K562 (cell line): ENCODE measurements at regions not wholly inside any gene's neighbourhood (a gene's known extent, or its start where the extent isn't known, plus 50 kb on each side); places are given as distances from the start of the nearest gene placed in this dataset.

Experiments
- ATAC-seq: fragments of 200-7000 bp; cut with Tn5 transposase; 3 replicates; pipeline ENCODE4 v1.9.1; 2020; ENCODE audit warnings: moderate library complexity
- BruUV-seq: library from RNA; stranded (reverse); fragments of 400-500 nt; replicated peaks from 2 replicates; lab custom pipeline; 2021; lab: Mats Ljungman, UMichigan
- CTCF ChIA-PET: fragments of 300-600 bp; formaldehyde crosslinking; extraction: SDS; loops from one replicate; lab custom pipeline; 2021; ENCODE audit warnings: low intra/inter-chr PET ratio; lab: Yijun Ruan, JAX
- POLR2A ChIA-PET: fragments of 300-600, 350-650 bp; sonication (Branson Sonifier 250); formaldehyde crosslinking; extraction: SDS; loops from one replicate; lab custom pipeline; 2021; ENCODE audit warnings: antibody characterized with exemption, inconsistent platforms; lab: Yijun Ruan, JAX
- DNase-seq, 4 experiments: peaks; one replicate each; pipeline versions ENCODE4 v3.0.0 to v3.0.0-alpha.2; 2011 to 2018; ENCODE audit warnings: low spot score in 3 of 4, mixed read lengths in 3 of 4; ENCODE audit errors: extremely low read depth in 1 of 4
- FAIRE-seq: peaks from 2 replicates; lab custom pipeline; 2011; peaks lifted over from hg19 to GRCh38; lab: Jason Lieb, UNC
- H2AFZ ChIP-seq: 2 replicates; pipeline ENCODE4 v1.6.0; 2011; ENCODE audit warnings: low read depth, low read length, control low read depth, inconsistent platforms
- H3K27ac ChIP-seq: fragments of 200-600 bp; 3 replicates; pipeline ENCODE4 v1.8.0; 2011; ENCODE audit warnings: low read depth, mild to moderate bottlenecking, control low read depth, inconsistent platforms, low read length, moderate library complexity, mixed read lengths; ENCODE audit errors: extremely low read depth
- H3K27me3 ChIP-seq, 2 experiments: fragments of 300-600 bp in 1 of 2; 2 replicates in 1 of 2; 3 replicates in 1 of 2; pipeline versions ENCODE4 v1.6.0 to v1.8.0; 2011; ENCODE audit warnings: inconsistent platforms in 2 of 2, low read length in 2 of 2, mild to moderate bottlenecking in 1 of 2, mixed read lengths in 1 of 2, moderate library complexity in 1 of 2; ENCODE audit not compliant: control insufficient read depth in 2 of 2, insufficient read depth in 2 of 2
- H3K36me3 ChIP-seq: fragments of 300-600 bp; 3 replicates; pipeline ENCODE4 v1.8.0; 2011; ENCODE audit warnings: mild to moderate bottlenecking, low read length, inconsistent platforms; ENCODE audit not compliant: control insufficient read depth, insufficient read depth
- H3K4me1 ChIP-seq, 2 experiments: fragments of 200-600 bp in 1 of 2; replicated peaks in 1 of 2; 2 replicates in 1 of 2; 3 replicates in 1 of 2; pipeline versions ENCODE4 v1.5.1 to v1.8.0; 2011; ENCODE audit warnings: inconsistent platforms in 2 of 2, low read length in 2 of 2, mild to moderate bottlenecking in 1 of 2, mixed read lengths in 1 of 2, moderate library complexity in 1 of 2; ENCODE audit not compliant: control insufficient read depth in 2 of 2, insufficient read depth in 2 of 2
- H3K4me2 ChIP-seq: 2 replicates; pipeline ENCODE4 v1.6.1; 2011; ENCODE audit warnings: low read length, control low read depth, inconsistent platforms, mixed read lengths; ENCODE audit not compliant: insufficient read depth
- H3K4me3 ChIP-seq: fragments of 200-600 bp; sonication (generic), shearing (Covaris generic); 2 replicates; pipeline ENCODE4 v1.5.1; 2016; ENCODE audit warnings: control low read depth, inconsistent platforms
- H3K79me2 ChIP-seq: fragments of 200-600 bp; 3 replicates; pipeline ENCODE4 v1.8.0; 2011; ENCODE audit warnings: low read length, inconsistent platforms; ENCODE audit not compliant: control insufficient read depth, insufficient read depth
- H3K9ac ChIP-seq, 2 experiments: 2 replicates each; pipeline versions ENCODE4 v1.6.0 to v1.6.1; 2011; ENCODE audit warnings: low read depth in 2 of 2, low read length in 2 of 2, control low read depth in 1 of 2, inconsistent platforms in 1 of 2, mild to moderate bottlenecking in 1 of 2, mixed read lengths in 1 of 2; ENCODE audit not compliant: insufficient read depth in 1 of 2
- H3K9me1 ChIP-seq: one replicate; pipeline ENCODE4 v1.6.0; 2011; ENCODE audit warnings: inconsistent platforms, mild to moderate bottlenecking, low read length, moderate library complexity; ENCODE audit not compliant: control insufficient read depth, insufficient read depth
- H3K9me3 ChIP-seq: replicated peaks from 2 replicates; pipeline ENCODE4 v1.5.1; 2011; ENCODE audit warnings: low read depth, low read length, inconsistent platforms; ENCODE audit not compliant: control insufficient read depth, insufficient read depth
- H4K20me1 ChIP-seq: replicated peaks from 2 replicates; pipeline ENCODE4 v1.6.1; 2011; ENCODE audit warnings: low read length, inconsistent platforms, mixed read lengths; ENCODE audit not compliant: control insufficient read depth, insufficient read depth
- ATF6 ChIP-seq: sonication (generic); formaldehyde crosslinking; IDR thresholded peaks from 2 replicates; pipeline ENCODE4 v1.4.0; 2020; ENCODE audit warnings: mild to moderate bottlenecking, missing genetic modification reagents
- ID3 ChIP-seq, 2 experiments: fragments of 250-450 bp in 1 of 2; fragments of 450-650 bp in 1 of 2; sonication (Bioruptor Pico) in 1 of 2; IDR thresholded peaks; 2 replicates each; pipeline versions ENCODE4 v1.6.1 to v1.8.0; 2016 to 2021; ENCODE audit warnings: mild to moderate bottlenecking in 2 of 2, moderate library complexity in 2 of 2, missing compliant biosample characterization in 1 of 2, missing genetic modification characterization in 1 of 2
- MBD2 ChIP-seq: sonication (generic); IDR thresholded peaks from 2 replicates; pipeline ENCODE4 v1.6.1; 2016; ENCODE audit warnings: low read depth, borderline replicate concordance
- RFX7 ChIP-seq: fragments of 250-450 bp; sonication (Bioruptor Pico); IDR thresholded peaks from 2 replicates; pipeline ENCODE4 v1.5.1; 2021; ENCODE audit warnings: mild to moderate bottlenecking
- SRSF7 ChIP-seq: fragments of 200-400 bp; formaldehyde crosslinking; optimal IDR thresholded peaks from 2 replicates; pipeline ENCODE3; 2017; ENCODE audit warnings: mild to moderate bottlenecking, low read depth, low read length
- TAF15 ChIP-seq: fragments of 200-400 bp; formaldehyde crosslinking; IDR thresholded peaks from 2 replicates; pipeline ENCODE4 v1.6.1; 2017; ENCODE audit warnings: mild to moderate bottlenecking, low read depth, low read length, moderate library complexity
- ZBTB33 ChIP-seq: sonication (generic); formaldehyde crosslinking; IDR thresholded peaks from 2 replicates; pipeline ENCODE4 v1.8.1; 2023; ENCODE audit warnings: mild to moderate bottlenecking, missing genetic modification reagents
- WGBS: fragments of 100-300 bp; shearing (Covaris generic); methylation state at CpG from one replicate; pipeline ENCODE4 v1.1.6; 2016; ENCODE audit warnings: low coverage, mixed read lengths; ENCODE audit not compliant: insufficient coverage; ENCODE audit errors: missing lambda C conversion rate; 5-methylcytosine and 5-hydroxymethylcytosine counted together
- in situ Hi-C: fragments of 300-500 bp; cut with MboI; formaldehyde crosslinking; loops from 4 replicates; pipeline ENCODE4 v1.15.0; 2018; ENCODE audit warnings: inconsistent platforms, mixed read lengths
- intact Hi-C: fragments of 100-400 bp; cut with micrococcal nuclease; formaldehyde crosslinking; loops from 2 replicates; pipeline ENCODE4 v1.14.2; 2022

GRCh38 chr18:67290421-67290820, 226.1 kb downstream of the DSEL start:
- no peaks in the 10 kb centered on the region for H3K9me1 ChIP-seq
- H3K4me3 ChIP-seq, result no peak overlapping the region
- TF ChIP-seq TAF15, result no peak
- TF ChIP-seq ATF6 (CRISPR knock-in tag), result no peak
- no peak for TF ChIP-seq MBD2
- no peak for TF ChIP-seq SRSF7
- no peak for TF ChIP-seq ZBTB33
- TF ChIP-seq ID3 (CRISPR knock-in tag; IDR thresholded peaks at IDR 0.05), result no peak
- TF ChIP-seq ID3 (tag; IDR thresholded peaks at IDR 0.05), result no peak
- TF ChIP-seq RFX7 (CRISPR knock-in tag), result no peak
- CTCF ChIA-PET, result no interaction called here
- H3K27me3 ChIP-seq, result no peaks in the 10 kb centered on the region
- DNase-seq, result no peak
- H3K36me3 ChIP-seq, result no peaks in the 10 kb centered on the region
- ATAC-seq, result no peak
- FAIRE-seq, result no peak
- intact Hi-C loops (no loop called here), in situ Hi-C loops (no loop called here)
- H3K4me1 ChIP-seq, result no peaks in the 10 kb centered on the region
- POLR2A ChIA-PET, result no interaction called here
- H3K4me2 ChIP-seq, result no peak overlapping the region
- no peaks in the 10 kb centered on the region for H3K79me2 ChIP-seq
- no TSS peak for BruUV-seq
- no peaks in the 10 kb centered on the region for H3K9me3 ChIP-seq
- H2AFZ ChIP-seq, result no peak overlapping the region
- 2% methylated on average over 4 of the region's 4 CpGs for WGBS
- no peak overlapping the region for H3K9ac ChIP-seq
- H4K20me1 ChIP-seq, result no peaks in the 10 kb centered on the region
- H3K27ac ChIP-seq, result no peak overlapping the region
